ENCODE measurements at regions not wholly inside any gene's neighbourhood (a gene's known extent, or its start where the extent isn't known, plus 50 kb on each side); places are given as distances from the start of the nearest gene placed in this dataset.
"Not testable (repeated sequence)": the region's sequence is repeated elsewhere in the genome, so short reads cannot be mapped to it uniquely, and the experiment has no call there.

DNA sequence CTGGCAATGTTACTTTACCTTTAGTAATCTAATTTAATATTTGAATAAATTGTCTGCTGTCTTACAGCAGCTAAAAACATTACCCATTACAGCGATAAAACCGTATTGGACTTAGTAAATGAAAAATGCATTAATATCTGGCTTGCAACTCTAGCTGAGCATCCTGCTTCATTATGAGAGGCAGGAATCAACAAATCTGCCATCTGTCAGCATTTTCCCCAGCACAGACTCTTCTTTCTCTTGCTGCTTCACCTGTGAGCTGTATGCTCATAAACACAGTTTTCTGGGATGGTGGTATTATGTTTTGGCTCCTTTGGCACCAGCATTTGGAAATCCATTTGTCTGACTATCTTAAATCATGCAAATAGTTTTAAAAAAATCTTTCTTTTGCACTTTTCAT lies 487.1 kb downstream of the KCNT2 start:
- Mint-ChIP-seq H3K36me3 (ENCODE audit: low read depth) (no peaks in the 10 kb centered on the region), H3K4me3 (no peak overlapping the region), H3K4me1 (no peaks in the 10 kb centered on the region), H3K9me3 (no peaks in the 10 kb centered on the region), H3K27ac (no peak overlapping the region), H3K27me3 (ENCODE audit: insufficient read depth) (no peaks in the 10 kb centered on the region)
- Histone ChIP-seq H3K4me1 (ENCODE audit: control insufficient read depth, insufficient read depth, low read length) (no peaks in the 10 kb centered on the region), H3K36me3 (ENCODE audit: control insufficient read depth, insufficient read depth, low read length) (no peaks in the 10 kb centered on the region), H3K27me3 (ENCODE audit: control insufficient read depth, insufficient read depth, low read length, poor library complexity, severe bottlenecking) (no peaks in the 10 kb centered on the region), H3K9ac (ENCODE audit: extremely low read depth, low read length, poor library complexity, severe bottlenecking) (no peak overlapping the region), H3K27ac (ENCODE audit: low read depth, low read length) (no peak overlapping the region), H3K4me3 (ENCODE audit: low read length) (no peak overlapping the region), H3K9me3 (ENCODE audit: control insufficient read depth, low read length) (no peaks in the 10 kb centered on the region)
- 92% methylated on average over 2 of the region's 2 CpGs; no CpG with 5 or more reads in 1 of the 2 experiments for WGBS, 2 experiments (ENCODE audit: insufficient coverage in 1 of 2, insufficient read length in 1 of 2)
- TF ChIP-seq, protein P1, sequence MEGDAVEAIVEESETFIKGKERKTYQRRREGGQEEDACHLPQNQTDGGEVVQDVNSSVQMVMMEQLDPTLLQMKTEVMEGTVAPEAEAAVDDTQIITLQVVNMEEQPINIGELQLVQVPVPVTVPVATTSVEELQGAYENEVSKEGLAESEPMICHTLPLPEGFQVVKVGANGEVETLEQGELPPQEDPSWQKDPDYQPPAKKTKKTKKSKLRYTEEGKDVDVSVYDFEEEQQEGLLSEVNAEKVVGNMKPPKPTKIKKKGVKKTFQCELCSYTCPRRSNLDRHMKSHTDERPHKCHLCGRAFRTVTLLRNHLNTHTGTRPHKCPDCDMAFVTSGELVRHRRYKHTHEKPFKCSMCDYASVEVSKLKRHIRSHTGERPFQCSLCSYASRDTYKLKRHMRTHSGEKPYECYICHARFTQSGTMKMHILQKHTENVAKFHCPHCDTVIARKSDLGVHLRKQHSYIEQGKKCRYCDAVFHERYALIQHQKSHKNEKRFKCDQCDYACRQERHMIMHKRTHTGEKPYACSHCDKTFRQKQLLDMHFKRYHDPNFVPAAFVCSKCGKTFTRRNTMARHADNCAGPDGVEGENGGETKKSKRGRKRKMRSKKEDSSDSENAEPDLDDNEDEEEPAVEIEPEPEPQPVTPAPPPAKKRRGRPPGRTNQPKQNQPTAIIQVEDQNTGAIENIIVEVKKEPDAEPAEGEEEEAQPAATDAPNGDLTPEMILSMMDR (conservative IDR thresholded peaks at IDR 0.05), result no peak
- DNase-seq, result no peak

DNA sequence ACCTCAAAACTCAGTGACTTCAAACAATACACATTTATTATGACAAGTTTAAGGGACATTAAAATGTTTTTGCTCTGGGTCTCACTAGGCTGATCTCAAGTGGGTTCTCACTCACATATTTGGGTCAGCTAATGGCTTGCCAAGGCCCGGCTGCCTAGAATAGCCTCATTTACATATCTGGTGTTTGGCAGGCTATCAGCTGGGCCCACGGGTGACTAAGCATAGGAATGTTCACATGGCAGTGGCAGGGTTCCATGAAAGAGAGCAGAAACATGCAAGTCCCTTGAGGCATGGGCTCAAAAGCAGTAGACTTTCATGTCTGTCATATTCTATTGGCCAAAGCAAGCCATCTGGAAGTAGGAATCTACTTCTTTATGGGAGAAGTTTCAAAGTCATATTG lies 492.6 kb downstream of the KCNT2 start:
- no peak overlapping the region for H3K9ac ChIP-seq (ENCODE audit: extremely low read depth, low read length, poor library complexity, severe bottlenecking)
- TF ChIP-seq, protein P1 (conservative IDR thresholded peaks at IDR 0.05), result no peak
- Mint-ChIP-seq H3K36me3 (ENCODE audit: low read depth) (no peaks in the 10 kb centered on the region), H3K9me3 (peaks cover 5% of the 10 kb centered on the region), H3K27me3 (ENCODE audit: insufficient read depth) (no peaks in the 10 kb centered on the region), H3K4me1 (no peaks in the 10 kb centered on the region), H3K27ac (no peak overlapping the region), H3K4me3 (no peak overlapping the region)
- no peak overlapping the region for H3K27ac ChIP-seq (ENCODE audit: low read depth, low read length)
- peak; percentile 50 for DNase-seq
- WGBS, 2 experiments (ENCODE audit: insufficient coverage in 1 of 2, insufficient read length in 1 of 2), result 37 to 49% methylated on average over 2 of the region's 2 CpGs
- H3K9me3 ChIP-seq (ENCODE audit: control insufficient read depth, low read length), result no peaks in the 10 kb centered on the region
- H3K4me3 ChIP-seq (ENCODE audit: low read length), result no peak overlapping the region
- H3K36me3 ChIP-seq (ENCODE audit: control insufficient read depth, insufficient read depth, low read length), result no peaks in the 10 kb centered on the region
- H3K4me1 ChIP-seq (ENCODE audit: control insufficient read depth, insufficient read depth, low read length), result no peaks in the 10 kb centered on the region
- H3K27me3 ChIP-seq (ENCODE audit: control insufficient read depth, insufficient read depth, low read length, poor library complexity, severe bottlenecking), result no peaks in the 10 kb centered on the region

DNA sequence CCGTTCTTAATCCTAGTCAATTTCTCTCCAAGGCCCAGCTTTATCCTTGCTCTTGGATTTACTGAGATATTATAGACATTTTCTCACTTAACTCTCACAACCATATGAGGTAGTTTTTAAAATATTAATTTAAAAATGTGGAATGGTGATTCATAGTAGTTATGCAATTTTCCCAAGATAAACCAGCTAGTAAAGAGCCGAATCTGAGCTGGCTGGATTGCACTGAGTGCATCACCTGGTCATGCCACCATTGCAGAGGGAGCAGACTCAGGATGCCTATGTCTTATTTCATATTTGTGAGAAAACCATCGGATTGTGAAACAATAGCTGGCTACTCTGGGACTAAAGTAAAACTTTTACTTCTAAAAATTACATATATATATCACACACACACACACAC lies 494.0 kb downstream of the KCNT2 start:
- H3K27me3 Mint-ChIP-seq (ENCODE audit: insufficient read depth), result no peaks in the 10 kb centered on the region
- 90% methylated on average over 3 of the region's 3 CpGs; no CpG with 5 or more reads in 1 of the 2 experiments for WGBS, 2 experiments (ENCODE audit: insufficient coverage in 1 of 2, insufficient read length in 1 of 2)
- H3K9me3 Mint-ChIP-seq, result peaks cover 19% of the 10 kb centered on the region

DNA sequence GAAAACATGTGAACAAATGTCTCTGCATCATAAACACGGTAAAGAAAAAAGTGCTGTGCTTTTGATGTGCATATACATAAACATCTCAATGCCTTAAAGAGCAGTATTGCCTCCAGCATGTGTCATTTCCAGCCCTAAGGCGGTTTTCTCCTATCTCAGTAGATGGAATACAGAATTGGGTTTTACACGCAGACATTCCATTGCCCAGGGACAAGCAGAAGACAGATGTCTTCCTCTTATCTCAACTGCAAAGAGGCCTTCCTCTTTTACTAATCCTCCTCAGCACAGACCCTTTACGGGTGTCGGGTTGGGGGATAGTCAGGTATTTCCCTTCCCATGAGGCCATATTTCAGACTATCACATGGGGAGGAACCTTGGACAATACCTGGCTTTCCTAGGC lies 499.2 kb downstream of the KCNT2 start:
- not testable (repeated sequence) for H3K27me3 ChIP-seq (ENCODE audit: control insufficient read depth, insufficient read depth, low read length, poor library complexity, severe bottlenecking); H3K27ac ChIP-seq (ENCODE audit: low read depth, low read length); H3K4me3 Mint-ChIP-seq; H3K36me3 ChIP-seq (ENCODE audit: control insufficient read depth, insufficient read depth, low read length); H3K4me1 ChIP-seq (ENCODE audit: control insufficient read depth, insufficient read depth, low read length); H3K36me3 Mint-ChIP-seq (ENCODE audit: low read depth); H3K27ac Mint-ChIP-seq; H3K4me1 Mint-ChIP-seq; DNase-seq; H3K9ac ChIP-seq (ENCODE audit: extremely low read depth, low read length, poor library complexity, severe bottlenecking); H3K4me3 ChIP-seq (ENCODE audit: low read length); H3K9me3 ChIP-seq (ENCODE audit: control insufficient read depth, low read length); H3K27me3 Mint-ChIP-seq (ENCODE audit: insufficient read depth)
- 90 to 92% methylated on average over 3 to 5 of the region's 5 CpGs for WGBS, 2 experiments (ENCODE audit: insufficient coverage in 1 of 2, insufficient read length in 1 of 2)
- H3K9me3 Mint-ChIP-seq, result peaks cover 23% of the 10 kb centered on the region

More for the DNA sequence above, 494.0 kb downstream of the KCNT2 start:
- Histone ChIP-seq H3K27ac (ENCODE audit: low read depth, low read length) (no peak overlapping the region), H3K9me3 (ENCODE audit: control insufficient read depth, low read length) (no peaks in the 10 kb centered on the region), H3K4me3 (ENCODE audit: low read length) (no peak overlapping the region), H3K4me1 (ENCODE audit: control insufficient read depth, insufficient read depth, low read length) (no peaks in the 10 kb centered on the region), H3K36me3 (ENCODE audit: control insufficient read depth, insufficient read depth, low read length) (no peaks in the 10 kb centered on the region), H3K27me3 (ENCODE audit: control insufficient read depth, insufficient read depth, low read length, poor library complexity, severe bottlenecking) (no peaks in the 10 kb centered on the region), H3K9ac (ENCODE audit: extremely low read depth, low read length, poor library complexity, severe bottlenecking) (no peak overlapping the region)
- Mint-ChIP-seq H3K4me3 (no peak overlapping the region), H3K27ac (no peak overlapping the region), H3K36me3 (ENCODE audit: low read depth) (peaks cover 2% of the 10 kb centered on the region), H3K4me1 (no peaks in the 10 kb centered on the region)
- TF ChIP-seq, protein P1 (conservative IDR thresholded peaks at IDR 0.05), result no peak
- no peak for DNase-seq
